Caco-2 (cell line): ENCODE measurements at regions not wholly inside any gene's neighbourhood (a gene's known extent, or its start where the extent isn't known, plus 50 kb on each side); places are given as distances from the start of the nearest gene placed in this dataset.

Experiments
- BruUV-seq: library from RNA; stranded (reverse); fragments of 400-500 nt; replicated peaks from 2 replicates; lab custom pipeline; 2021; lab: Mats Ljungman, UMichigan
- CTCF ChIA-PET: fragments of 300-600 bp; sonication (Branson Sonifier 250); formaldehyde crosslinking; loops from one replicate; lab custom pipeline; 2022; ENCODE audit warnings: antibody characterized with exemption; lab: Charles Lee
- POLR2A ChIA-PET: fragments of 300-600 bp; sonication (Branson Sonifier 250); formaldehyde crosslinking; loops from one replicate; lab custom pipeline; 2022; ENCODE audit warnings: antibody characterized with exemption; lab: Charles Lee
- DNase-seq, 2 experiments: peaks; one replicate each; pipeline versions ENCODE4 v3.0.0 to v3.0.0-alpha.2; 2020 to 2022
- H3K27me3 ChIP-seq: replicated peaks from 2 replicates; pipeline ENCODE4 v1.6.0; 2011; ENCODE audit warnings: low read length; ENCODE audit not compliant: control insufficient read depth, insufficient read depth
- H3K36me3 ChIP-seq: 2 replicates; pipeline ENCODE4 v1.5.1; 2011; ENCODE audit warnings: low read length; ENCODE audit not compliant: control insufficient read depth, insufficient read depth
- H3K4me1 ChIP-seq: fragments of 250-450 bp; sonication (Bioruptor Pico); 2 replicates; pipeline ENCODE4 v1.5.1; 2020; ENCODE audit warnings: mild to moderate bottlenecking
- H3K4me3 ChIP-seq: 2 replicates; pipeline ENCODE4 v1.5.1; 2011; ENCODE audit warnings: low read depth, mild to moderate bottlenecking, control low read depth, low read length
- H3K9me3 ChIP-seq: fragments of 250-450 bp; sonication (Bioruptor Pico); 2 replicates; pipeline ENCODE4 v1.5.1; 2020; ENCODE audit warnings: mild to moderate bottlenecking, moderate library complexity
- H3K27ac Mint-ChIP-seq: one replicate; pipeline ENCODE4 v1.8.0; 2022; ENCODE audit warnings: mixed read lengths; ENCODE audit not compliant: unreplicated experiment
- H3K27me3 Mint-ChIP-seq: one replicate; pipeline ENCODE4 v1.8.0; 2022; ENCODE audit warnings: mixed read lengths; ENCODE audit not compliant: insufficient read depth, unreplicated experiment
- H3K36me3 Mint-ChIP-seq: one replicate; pipeline ENCODE4 v1.8.0; 2022; ENCODE audit warnings: mild to moderate bottlenecking, mixed read lengths; ENCODE audit not compliant: insufficient read depth, unreplicated experiment
- H3K4me1 Mint-ChIP-seq: one replicate; pipeline ENCODE4 v1.8.0; 2022; ENCODE audit warnings: low read depth, mixed read lengths; ENCODE audit not compliant: unreplicated experiment
- H3K4me3 Mint-ChIP-seq: one replicate; pipeline ENCODE4 v1.8.0; 2022; ENCODE audit warnings: mild to moderate bottlenecking, moderate library complexity, mixed read lengths; ENCODE audit not compliant: unreplicated experiment
- H3K9me3 Mint-ChIP-seq: one replicate; pipeline ENCODE4 v1.8.0; 2022; ENCODE audit warnings: mixed read lengths; ENCODE audit not compliant: unreplicated experiment
- CTCF ChIP-seq, 2 experiments: fragments of 200-600 bp in 1 of 2; IDR thresholded peaks; 1 replicate in 1 of 2; 2 replicates in 1 of 2; pipeline versions ENCODE4 v1.5.1 to v1.8.0; 2011 to 2022; ENCODE audit warnings: antibody characterized with exemption in 1 of 2, control low read depth in 1 of 2, inconsistent platforms in 1 of 2, low read depth in 1 of 2, low read length in 1 of 2, mild to moderate bottlenecking in 1 of 2, moderate library complexity in 1 of 2; ENCODE audit not compliant: insufficient read depth in 1 of 2, severe bottlenecking in 1 of 2, unreplicated experiment in 1 of 2
- intact Hi-C: fragments of 100-400 bp; cut with micrococcal nuclease; formaldehyde crosslinking; loops from one replicate; pipeline ENCODE4 v1.10.0; 2022; ENCODE audit not compliant: unreplicated experiment

DNA sequence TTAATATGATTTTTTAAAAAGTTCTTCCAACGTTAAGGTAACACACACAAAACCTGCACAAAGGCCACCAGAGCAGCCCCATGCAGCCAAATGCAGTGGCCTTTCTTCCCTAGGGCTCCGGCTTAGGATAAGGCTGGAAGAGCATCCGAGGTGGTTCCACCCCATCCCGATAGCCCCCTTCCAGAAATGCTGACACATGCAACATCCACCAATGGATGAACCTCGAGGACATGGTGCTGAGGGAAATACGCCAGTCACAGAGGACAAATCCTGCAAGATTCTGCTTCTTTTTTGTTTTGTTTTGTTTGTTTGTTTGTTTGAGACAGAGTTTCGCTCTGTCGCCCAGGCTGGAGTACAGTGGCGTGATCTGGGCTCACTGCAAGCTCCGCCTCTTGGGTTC, 199.3 kb upstream of the NSMCE3 start:
- ChIA-PET POLR2A (no interaction called here), CTCF (no interaction called here)
- Histone ChIP-seq H3K4me1 (no peaks in the 10 kb centered on the region), H3K9me3 (no peaks in the 10 kb centered on the region), H3K4me3 (no peak overlapping the region), H3K27me3 (no peaks in the 10 kb centered on the region), H3K36me3 (no peaks in the 10 kb centered on the region)
- H3K27ac Mint-ChIP-seq, result no peak overlapping the region
- no peak overlapping the region for H3K4me3 Mint-ChIP-seq
- H3K27me3 Mint-ChIP-seq, result peaks cover 7% of the 10 kb centered on the region
- H3K9me3 Mint-ChIP-seq, result no peaks in the 10 kb centered on the region
- H3K36me3 Mint-ChIP-seq, result no peaks in the 10 kb centered on the region
- DNase-seq, result no peak
- no TSS peak for BruUV-seq
- TF ChIP-seq CTCF (IDR thresholded peaks at IDR 0.05; ENCODE audit: insufficient read depth in 1 of 2, low read depth in 1 of 2, low read length in 1 of 2, severe bottlenecking in 1 of 2, unreplicated experiment in 1 of 2), result no peak
- H3K4me1 Mint-ChIP-seq, result no peaks in the 10 kb centered on the region
- intact Hi-C loops, result no loop called here

DNA sequence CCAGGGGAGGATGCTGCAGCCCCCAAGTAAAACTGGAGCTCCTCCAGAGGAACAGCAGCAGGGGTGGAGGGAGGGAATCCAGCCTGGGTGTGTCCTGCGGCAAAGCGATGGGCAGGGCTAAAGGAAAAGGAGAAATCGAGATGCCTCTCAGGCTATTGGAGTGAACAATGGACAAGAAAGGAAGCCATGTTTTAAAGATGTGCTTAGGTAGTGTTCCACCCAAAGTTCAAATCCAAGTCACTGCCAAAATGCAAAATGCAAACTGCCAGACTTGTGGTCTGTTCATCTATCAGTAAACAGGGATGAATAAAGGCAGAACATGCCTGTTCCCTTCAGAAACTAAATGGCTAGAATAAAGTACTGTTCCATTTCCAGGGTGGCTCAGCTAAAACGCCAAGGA, 197.5 kb upstream of the NSMCE3 start:
- POLR2A ChIA-PET, result no interaction called here
- H3K4me3 ChIP-seq, result no peak overlapping the region
- no peaks in the 10 kb centered on the region for H3K4me1 Mint-ChIP-seq
- no peaks in the 10 kb centered on the region for H3K27me3 ChIP-seq
- H3K4me1 ChIP-seq, result no peaks in the 10 kb centered on the region
- H3K27ac Mint-ChIP-seq, result no peak overlapping the region
- no peak for TF ChIP-seq CTCF (IDR thresholded peaks at IDR 0.05; ENCODE audit: insufficient read depth in 1 of 2, low read depth in 1 of 2, low read length in 1 of 2, severe bottlenecking in 1 of 2, unreplicated experiment in 1 of 2)
- H3K36me3 ChIP-seq, result no peaks in the 10 kb centered on the region
- no peak for DNase-seq
- H3K9me3 ChIP-seq, result no peaks in the 10 kb centered on the region
- intact Hi-C loops, result no loop called here
- H3K27me3 Mint-ChIP-seq, result peaks cover 12% of the 10 kb centered on the region
- H3K9me3 Mint-ChIP-seq, result no peaks in the 10 kb centered on the region
- no TSS peak for BruUV-seq
- CTCF ChIA-PET, result no interaction called here
- H3K4me3 Mint-ChIP-seq, result no peak overlapping the region
- H3K36me3 Mint-ChIP-seq, result no peaks in the 10 kb centered on the region

DNA sequence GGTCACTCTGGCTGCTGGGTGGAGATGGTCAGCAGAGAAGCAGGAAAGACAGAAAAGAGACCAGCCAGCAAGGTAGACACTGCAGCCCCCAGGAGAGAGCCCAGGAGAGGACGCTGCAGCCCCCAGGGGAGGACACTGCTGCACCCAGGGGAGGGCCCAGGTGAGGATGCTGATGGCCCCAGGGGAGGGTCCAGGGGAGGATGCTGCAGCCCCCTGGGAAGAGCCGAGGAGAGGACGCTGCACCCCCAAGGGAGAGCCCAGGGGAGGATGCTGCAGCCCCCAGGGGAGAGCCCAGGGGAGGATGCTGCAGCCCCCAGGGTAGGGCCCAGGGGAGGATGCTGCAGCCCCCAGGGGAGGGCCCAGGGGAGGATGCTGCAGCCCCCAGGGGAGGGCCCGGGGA, 196.7 kb upstream of the NSMCE3 start:
- DNase-seq, result no peak
- ChIA-PET CTCF (no interaction called here), POLR2A (interaction anchor here (0.5 kb wide), 1 partner anchor 400 kb away, joined by 3 read pairs; no protein-coding TSS in a partner anchor)
- intact Hi-C loops, result no loop called here
- no peaks in the 10 kb centered on the region for H3K9me3 Mint-ChIP-seq
- no peaks in the 10 kb centered on the region for H3K4me1 Mint-ChIP-seq
- no peak overlapping the region for H3K27ac Mint-ChIP-seq
- no peaks in the 10 kb centered on the region for H3K36me3 Mint-ChIP-seq
- no peaks in the 10 kb centered on the region for H3K9me3 ChIP-seq
- no peaks in the 10 kb centered on the region for H3K36me3 ChIP-seq
- peaks cover 16% of the 10 kb centered on the region for H3K27me3 Mint-ChIP-seq
- H3K4me3 ChIP-seq, result no peak overlapping the region
- H3K27me3 ChIP-seq, result no peaks in the 10 kb centered on the region; the same call in 1 of the 2 replicates
- no peaks in the 10 kb centered on the region for H3K4me1 ChIP-seq
- no peak overlapping the region for H3K4me3 Mint-ChIP-seq
- no TSS peak for BruUV-seq
- TF ChIP-seq CTCF (IDR thresholded peaks at IDR 0.05; ENCODE audit: insufficient read depth in 1 of 2, low read depth in 1 of 2, low read length in 1 of 2, severe bottlenecking in 1 of 2, unreplicated experiment in 1 of 2), result no peak
